Fibroblast of lung (primary cell): ENCODE measurements at regions not wholly inside any gene's neighbourhood (a gene's known extent, or its start where the extent isn't known, plus 50 kb on each side); places are given as distances from the start of the nearest gene placed in this dataset.

Experiments
- CTCF ChIP-seq, 2 donors: IDR thresholded peaks in 1 of 2; conservative IDR thresholded peaks in 1 of 2; 1 replicate in 1 of 2; 2 replicates in 1 of 2; pipeline ENCODE4 v1.5.1; 2011 to 2012; ENCODE audit warnings: low read length in 2 of 2, control low read depth in 1 of 2, inconsistent platforms in 1 of 2, low read depth in 1 of 2, mild to moderate bottlenecking in 1 of 2
- EZH2 ChIP-seq: IDR thresholded peaks from 2 replicates; pipeline ENCODE4 v1.5.1; 2012; ENCODE audit warnings: low read length, control low read depth, mild to moderate bottlenecking; ENCODE audit errors: missing control alignments

GRCh38 chr15:52912172-52912571 lies 122.0 kb upstream of the ONECUT1 start:
- TF ChIP-seq CTCF (conservative IDR thresholded peaks at IDR 0.05 in 1 of 2, IDR thresholded peaks at IDR 0.05 in 1 of 2; ENCODE audit: low read depth in 1 of 2, low read length in 2 of 2) (no peak), EZH2 (no peak)
